A549 (cell line): ENCODE measurements at regions not wholly inside any gene's neighbourhood (a gene's known extent, or its start where the extent isn't known, plus 50 kb on each side); places are given as distances from the start of the nearest gene placed in this dataset.

ENCODE experiments used
- CHD2 ChIP-seq: fragments of 150-350 bp; IDR thresholded peaks from 2 replicates; pipeline ENCODE4 v1.6.1; 2014; ENCODE audit warnings: low read length; ENCODE audit not compliant: partially characterized antibody
- GATA3 ChIP-seq: IDR thresholded peaks from 2 replicates; pipeline ENCODE4 v1.6.1; 2012; ENCODE audit warnings: borderline replicate concordance
- JUN ChIP-seq, 2 experiments: fragments of >200 bp; sonication (Bioruptor Twin); formaldehyde crosslinking; IDR thresholded peaks; 2 replicates in 1 of 2; 3 replicates in 1 of 2; pipeline ENCODE4 v1.6.1; 2016 to 2017
- MAX ChIP-seq: IDR thresholded peaks from 2 replicates; pipeline ENCODE4 v1.6.1; 2012
- POLR2A ChIP-seq: IDR thresholded peaks from 2 replicates; pipeline ENCODE4 v1.6.1; 2012; ENCODE audit warnings: mild to moderate bottlenecking, low read length
- ZNF302 ChIP-seq: fragments of 250-450 bp; sonication (Bioruptor Pico); IDR thresholded peaks from 2 replicates; pipeline ENCODE4 v1.9.0; 2021; ENCODE audit warnings: inconsistent platforms, mild to moderate bottlenecking, moderate library complexity
- TF ChIP-seq, protein P1 (sequence below): fragments of >200 bp; sonication (Bioruptor Twin); formaldehyde crosslinking; IDR thresholded peaks from 3 replicates; pipeline ENCODE4 v1.6.1; 2016
- TF ChIP-seq, protein P2 (sequence below): fragments of >200 bp; sonication (Bioruptor Twin); formaldehyde crosslinking; IDR thresholded peaks from 3 replicates; pipeline ENCODE4 v1.5.1; 2016
- TF ChIP-seq, protein P3 (sequence below): fragments of 250-450 bp; sonication (Bioruptor Pico); IDR thresholded peaks from 2 replicates; pipeline ENCODE4 v1.5.0; 2021; ENCODE audit warnings: mild to moderate bottlenecking, moderate library complexity, borderline replicate concordance

DNA sequence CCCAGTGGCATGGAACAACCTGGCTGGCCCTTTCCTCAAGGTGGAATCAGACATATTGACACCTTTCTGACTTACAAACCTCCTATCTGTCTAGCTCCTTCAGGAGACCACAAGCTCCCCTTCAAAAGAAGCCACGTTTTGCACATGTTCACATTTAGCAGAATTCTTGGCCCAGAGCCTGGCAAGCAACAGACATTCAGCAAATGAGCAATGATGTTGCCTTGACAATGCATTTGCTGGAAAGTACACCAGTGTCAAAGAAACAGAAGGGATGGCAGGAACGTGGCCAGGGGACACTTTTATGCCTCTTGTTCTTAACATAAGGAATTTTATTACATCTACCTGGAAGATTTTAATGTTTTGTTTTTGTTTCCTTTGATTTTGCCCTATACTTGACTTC, 85.5 kb upstream of the FGF14 start:
- TF ChIP-seq JUN (IDR thresholded peaks at IDR 0.05), result no peak
- TF ChIP-seq, protein P1, sequence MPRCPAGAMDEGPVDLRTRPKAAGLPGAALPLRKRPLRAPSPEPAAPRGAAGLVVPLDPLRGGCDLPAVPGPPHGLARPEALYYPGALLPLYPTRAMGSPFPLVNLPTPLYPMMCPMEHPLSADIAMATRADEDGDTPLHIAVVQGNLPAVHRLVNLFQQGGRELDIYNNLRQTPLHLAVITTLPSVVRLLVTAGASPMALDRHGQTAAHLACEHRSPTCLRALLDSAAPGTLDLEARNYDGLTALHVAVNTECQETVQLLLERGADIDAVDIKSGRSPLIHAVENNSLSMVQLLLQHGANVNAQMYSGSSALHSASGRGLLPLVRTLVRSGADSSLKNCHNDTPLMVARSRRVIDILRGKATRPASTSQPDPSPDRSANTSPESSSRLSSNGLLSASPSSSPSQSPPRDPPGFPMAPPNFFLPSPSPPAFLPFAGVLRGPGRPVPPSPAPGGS, result no peak
- TF ChIP-seq POLR2A, result no peak
- TF ChIP-seq ZNF302, result no peak
- no peak for TF ChIP-seq MAX
- TF ChIP-seq, protein P2, sequence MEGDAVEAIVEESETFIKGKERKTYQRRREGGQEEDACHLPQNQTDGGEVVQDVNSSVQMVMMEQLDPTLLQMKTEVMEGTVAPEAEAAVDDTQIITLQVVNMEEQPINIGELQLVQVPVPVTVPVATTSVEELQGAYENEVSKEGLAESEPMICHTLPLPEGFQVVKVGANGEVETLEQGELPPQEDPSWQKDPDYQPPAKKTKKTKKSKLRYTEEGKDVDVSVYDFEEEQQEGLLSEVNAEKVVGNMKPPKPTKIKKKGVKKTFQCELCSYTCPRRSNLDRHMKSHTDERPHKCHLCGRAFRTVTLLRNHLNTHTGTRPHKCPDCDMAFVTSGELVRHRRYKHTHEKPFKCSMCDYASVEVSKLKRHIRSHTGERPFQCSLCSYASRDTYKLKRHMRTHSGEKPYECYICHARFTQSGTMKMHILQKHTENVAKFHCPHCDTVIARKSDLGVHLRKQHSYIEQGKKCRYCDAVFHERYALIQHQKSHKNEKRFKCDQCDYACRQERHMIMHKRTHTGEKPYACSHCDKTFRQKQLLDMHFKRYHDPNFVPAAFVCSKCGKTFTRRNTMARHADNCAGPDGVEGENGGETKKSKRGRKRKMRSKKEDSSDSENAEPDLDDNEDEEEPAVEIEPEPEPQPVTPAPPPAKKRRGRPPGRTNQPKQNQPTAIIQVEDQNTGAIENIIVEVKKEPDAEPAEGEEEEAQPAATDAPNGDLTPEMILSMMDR, result no peak
- no peak for TF ChIP-seq CHD2
- TF ChIP-seq, protein P3, sequence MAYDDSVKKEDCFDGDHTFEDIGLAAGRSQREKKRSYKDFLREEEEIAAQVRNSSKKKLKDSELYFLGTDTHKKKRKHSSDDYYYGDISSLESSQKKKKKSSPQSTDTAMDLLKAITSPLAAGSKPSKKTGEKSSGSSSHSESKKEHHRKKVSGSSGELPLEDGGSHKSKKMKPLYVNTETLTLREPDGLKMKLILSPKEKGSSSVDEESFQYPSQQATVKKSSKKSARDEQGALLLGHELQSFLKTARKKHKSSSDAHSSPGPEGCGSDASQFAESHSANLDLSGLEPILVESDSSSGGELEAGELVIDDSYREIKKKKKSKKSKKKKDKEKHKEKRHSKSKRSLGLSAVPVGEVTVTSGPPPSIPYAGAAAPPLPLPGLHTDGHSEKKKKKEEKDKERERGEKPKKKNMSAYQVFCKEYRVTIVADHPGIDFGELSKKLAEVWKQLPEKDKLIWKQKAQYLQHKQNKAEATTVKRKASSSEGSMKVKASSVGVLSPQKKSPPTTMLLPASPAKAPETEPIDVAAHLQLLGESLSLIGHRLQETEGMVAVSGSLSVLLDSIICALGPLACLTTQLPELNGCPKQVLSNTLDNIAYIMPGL, result no peak
- TF ChIP-seq GATA3, result no peak
